Neural cell (in vitro differentiated cells): ENCODE measurements at regions not wholly inside any gene's neighbourhood (a gene's known extent, or its start where the extent isn't known, plus 50 kb on each side); places are given as distances from the start of the nearest gene placed in this dataset.

Source experiments
- H2AFZ ChIP-seq: fragments of 200-600, 300-800 bp; sonication (generic), shearing (Covaris generic); 2 replicates; pipeline ENCODE4 v1.6.0; 2014; ENCODE audit warnings: low read depth, mild to moderate bottlenecking, antibody characterized with exemption, low read length, moderate library complexity
- H3F3A ChIP-seq: fragments of 200-600 bp; shearing (Covaris generic); 2 replicates; pipeline ENCODE4 v1.6.1; 2016; ENCODE audit warnings: mild to moderate bottlenecking, moderate library complexity, mixed read lengths, antibody characterized with exemption, low read length; ENCODE audit not compliant: insufficient read depth, poor library complexity, severe bottlenecking
- H3K27ac ChIP-seq: fragments of 200-600, 300-800 bp; sonication (generic), shearing (Covaris generic); 2 replicates; pipeline ENCODE4 v1.5.1; 2014; ENCODE audit warnings: mild to moderate bottlenecking, low read length, moderate library complexity
- H3K27me3 ChIP-seq: fragments of 300-800, 200-600 bp; sonication (generic), shearing (Covaris generic); 2 replicates; pipeline ENCODE4 v1.6.0; 2014; ENCODE audit warnings: mild to moderate bottlenecking, low read depth, low read length, moderate library complexity; ENCODE audit not compliant: insufficient read depth
- H3K36me3 ChIP-seq: fragments of 300-800, 200-600 bp; sonication (generic), shearing (Covaris generic); 2 replicates; pipeline ENCODE4 v1.5.1; 2014; ENCODE audit warnings: mild to moderate bottlenecking, antibody characterized with exemption, low read length, moderate library complexity; ENCODE audit not compliant: insufficient read depth
- H3K4me2 ChIP-seq: fragments of 300-800, 200-600 bp; sonication (generic), shearing (Covaris generic); 2 replicates; pipeline ENCODE4 v1.6.0; 2014; ENCODE audit warnings: mild to moderate bottlenecking, low read length
- H3K4me3 ChIP-seq: fragments of 300-800, 200-600 bp; sonication (generic), shearing (Covaris generic); 2 replicates; pipeline ENCODE4 v1.5.1; 2014; ENCODE audit warnings: mild to moderate bottlenecking, low read length, moderate library complexity
- H3K79me2 ChIP-seq: fragments of 200-600 bp; shearing (Covaris generic); replicated peaks from 2 replicates; pipeline ENCODE4 v1.6.0; 2014; ENCODE audit warnings: mild to moderate bottlenecking, low read length, moderate library complexity; ENCODE audit not compliant: insufficient read depth
- H3K9ac ChIP-seq: fragments of 300-800, 200-600 bp; sonication (generic), shearing (Covaris generic); 2 replicates; pipeline ENCODE4 v1.6.1; 2016; ENCODE audit warnings: mild to moderate bottlenecking, low read length, mixed read lengths
- H3K9me2 ChIP-seq: fragments of 200-600 bp; shearing (Covaris generic); 2 replicates; pipeline ENCODE4 v1.6.1; 2016; ENCODE audit warnings: mild to moderate bottlenecking, low read length, mixed read lengths; ENCODE audit not compliant: insufficient read depth
- H3K9me3 ChIP-seq: fragments of 200-600, 300-800 bp; sonication (generic), shearing (Covaris generic); 2 replicates; pipeline ENCODE4 v1.6.1; 2016; ENCODE audit warnings: mild to moderate bottlenecking, mixed run types, low read length, moderate library complexity, mixed read lengths
- H4K20me1 ChIP-seq: fragments of 200-600 bp; shearing (Covaris generic); 2 replicates; pipeline ENCODE4 v1.6.1; 2016; ENCODE audit warnings: mild to moderate bottlenecking, mixed run types; ENCODE audit not compliant: insufficient read depth
- CTCF ChIP-seq: fragments of 450-650 bp; IDR thresholded peaks from 2 replicates; pipeline ENCODE4 v1.5.1; 2014; ENCODE audit warnings: antibody characterized with exemption, mild to moderate bottlenecking, moderate library complexity; ENCODE audit not compliant: poor library complexity, severe bottlenecking
- EP300 ChIP-seq: fragments of 450-650 bp; conservative IDR thresholded peaks from 2 replicates; pipeline ENCODE4 v1.6.1; 2014; ENCODE audit warnings: antibody characterized with exemption, mild to moderate bottlenecking, moderate library complexity; ENCODE audit not compliant: poor library complexity, severe bottlenecking
- EZH2 ChIP-seq: fragments of 200-600, 300-800 bp; shearing (Covaris generic), sonication (generic); IDR thresholded peaks from 2 replicates; pipeline ENCODE4 v1.6.1; 2014; ENCODE audit warnings: antibody characterized with exemption, low read length, borderline replicate concordance, mild to moderate bottlenecking; ENCODE audit not compliant: insufficient read depth, poor library complexity, severe bottlenecking
- MXI1 ChIP-seq: fragments of 450-650 bp; conservative IDR thresholded peaks from 2 replicates; pipeline ENCODE4 v1.6.1; 2014; ENCODE audit warnings: antibody characterized with exemption, mild to moderate bottlenecking; ENCODE audit not compliant: poor library complexity, severe bottlenecking
- POLR2AphosphoS5 ChIP-seq: IDR thresholded peaks from 2 replicates; pipeline ENCODE4 v1.6.1; 2012
- RAD21 ChIP-seq: fragments of 450-650 bp; conservative IDR thresholded peaks from 2 replicates; pipeline ENCODE4 v1.6.1; 2014; ENCODE audit warnings: antibody characterized with exemption, mild to moderate bottlenecking, moderate library complexity
- REST ChIP-seq: IDR thresholded peaks from 2 replicates; pipeline ENCODE4 v1.6.1; 2012; ENCODE audit warnings: borderline replicate concordance
- SMC3 ChIP-seq: fragments of 450-650 bp; conservative IDR thresholded peaks from 2 replicates; pipeline ENCODE4 v1.6.1; 2014; ENCODE audit warnings: antibody characterized with exemption, mild to moderate bottlenecking, moderate library complexity; ENCODE audit not compliant: poor library complexity
- TAF1 ChIP-seq: IDR thresholded peaks from 2 replicates; pipeline ENCODE4 v1.6.1; 2012; ENCODE audit warnings: low read depth

- Histone ChIP-seq H2AFZ (no peak overlapping the region), H3K27me3 (no peaks in the 10 kb centered on the region), H3F3A (no peaks in the 10 kb centered on the region), H4K20me1 (no peaks in the 10 kb centered on the region), H3K4me2 (no peak overlapping the region), H3K9me2 (no peaks in the 10 kb centered on the region), H3K79me2 (no peaks in the 10 kb centered on the region), H3K9ac (no peak overlapping the region), H3K27ac (no peak overlapping the region), H3K9me3 (no peaks in the 10 kb centered on the region), H3K4me3 (no peak overlapping the region), H3K36me3 (no peaks in the 10 kb centered on the region)
- TF ChIP-seq REST (no peak), SMC3 (no peak), EP300 (no peak), CTCF (no peak), TAF1 (no peak), EZH2 (no peak), RAD21 (no peak), MXI1 (no peak), POLR2AphosphoS5 (no peak)
Observed at GRCh38 chr2:128457006-128457604, 138.4 kb upstream of the HS6ST1 start.

- H3K4me2 ChIP-seq: no peak overlapping the region
- no peaks in the 10 kb centered on the region for H3F3A ChIP-seq
- H3K9me3 ChIP-seq: no peaks in the 10 kb centered on the region
- H3K79me2 ChIP-seq: no peaks in the 10 kb centered on the region
- no peaks in the 10 kb centered on the region for H3K9me2 ChIP-seq
- no peak overlapping the region for H3K9ac ChIP-seq
- H3K36me3 ChIP-seq: no peaks in the 10 kb centered on the region
- no peak overlapping the region for H3K4me3 ChIP-seq
- H3K27ac ChIP-seq: no peak overlapping the region
- no peaks in the 10 kb centered on the region for H4K20me1 ChIP-seq
- H3K27me3 ChIP-seq: no peaks in the 10 kb centered on the region
- TF ChIP-seq SMC3: no peak
- no peak for TF ChIP-seq POLR2AphosphoS5
- no peak for TF ChIP-seq CTCF
- TF ChIP-seq REST: no peak
- no peak for TF ChIP-seq MXI1
- no peak for TF ChIP-seq EZH2
- TF ChIP-seq TAF1: no peak
- TF ChIP-seq RAD21: no peak
- no peak for TF ChIP-seq EP300
- H2AFZ ChIP-seq: no peak overlapping the region
Observed at GRCh38 chr2:128457716-128458115, 139.0 kb upstream of the HS6ST1 start.
